Transverse colon (tissue), 4 donors: ENCODE measurements at regions not wholly inside any gene's neighbourhood (a gene's known extent, or its start where the extent isn't known, plus 50 kb on each side); places are given as distances from the start of the nearest gene placed in this dataset.

ENCODE experiments used
- DNase-seq: peaks from one replicate; pipeline ENCODE4 v3.0.0-alpha.2; 2019
- H3K27ac ChIP-seq, 4 donors: fragments of 200-600 bp; sonication (generic); 2 replicates each; pipeline ENCODE4 v1.5.1; 2016 to 2018; ENCODE audit warnings: inconsistent platforms in 4 of 4
- H3K27me3 ChIP-seq: fragments of 200-600 bp; sonication (generic); 2 replicates; pipeline ENCODE4 v1.5.1; 2017; ENCODE audit warnings: inconsistent platforms
- H3K36me3 ChIP-seq, 4 donors: fragments of 200-600 bp; sonication (generic); 2 replicates each; pipeline ENCODE4 v1.5.1; 2017 to 2019; ENCODE audit warnings: inconsistent platforms in 4 of 4
- H3K4me1 ChIP-seq, 4 donors: fragments of 200-600 bp; sonication (generic); 2 replicates each; pipeline ENCODE4 v1.5.1; 2017 to 2020; ENCODE audit warnings: inconsistent platforms in 4 of 4
- H3K4me3 ChIP-seq, 4 donors: fragments of 200-600 bp; sonication (generic); 1 replicate in 1 of 4; 2 replicates in 3 of 4; pipeline versions ENCODE4 v1.5.1 to v1.6.1; 2017 to 2019; ENCODE audit warnings: inconsistent platforms in 4 of 4
- H3K9me3 ChIP-seq, 2 donors: fragments of 200-600 bp; sonication (generic); 2 replicates each; pipeline ENCODE4 v1.5.1; 2017 to 2019; ENCODE audit warnings: inconsistent platforms in 2 of 2
- EP300 ChIP-seq: sonication (generic); formaldehyde crosslinking; IDR thresholded peaks from one replicate; pipeline ENCODE4 v1.6.1; 2017; ENCODE audit warnings: antibody characterized with exemption, low read depth
- POLR2A ChIP-seq: fragments of 450-650 bp; IDR thresholded peaks from one replicate; pipeline ENCODE4 v1.6.1; 2016; ENCODE audit warnings: antibody characterized with exemption, mild to moderate bottlenecking, moderate library complexity
- POLR2AphosphoS5 ChIP-seq, 3 donors: sonication (generic); formaldehyde crosslinking; IDR thresholded peaks; one replicate each; pipeline ENCODE4 v1.6.1; 2016; ENCODE audit warnings: antibody characterized with exemption in 3 of 3
- WGBS, 2 donors: methylation state at CpG; one replicate each; pipeline ENCODE4 v1.1.5; 2018; ENCODE audit warnings: low coverage in 1 of 2; 5-methylcytosine and 5-hydroxymethylcytosine counted together
- in situ Hi-C, 4 donors: fragments of 200-750 bp; cut with MboI; loops; one replicate each; pipeline versions ENCODE4 v1.15.0 to v1.15.1; 2017; ENCODE audit warnings: low sequenced_read_pairs in 3 of 4, low pct_ligation_motif_present in 1 of 4, low pct_unique_long_range_greater_than_20kb in 1 of 4
- intact Hi-C: fragments of 100-400 bp; cut with DNase I; formaldehyde crosslinking; loops from one replicate; pipeline ENCODE4 v1.15.1; 2023; ENCODE audit warnings: low total_unique reads
- TF ChIP-seq, protein P1 (sequence below), 5 experiments: fragments of 200-600 bp in 3 of 5; fragments of 450-650 bp in 2 of 5; sonication (generic) in 3 of 5; IDR thresholded peaks; 1 replicate in 2 of 5; 2 replicates in 3 of 5; pipeline ENCODE4 v1.5.1; 2016 to 2017; ENCODE audit warnings: antibody characterized with exemption in 5 of 5, inconsistent platforms in 3 of 5, mild to moderate bottlenecking in 2 of 5, moderate library complexity in 1 of 5

- WGBS, 2 donors = 62 to 88% methylated on average over 2 of the region's 2 CpGs
Measured at GRCh38 chr2:82728090-82728489, 1731.0 kb downstream of the SUCLG1 start.

GRCh38 chr2:82708681-82709080 is 1750.4 kb downstream of the SUCLG1 start:
- in situ Hi-C loops (no loop called here), intact Hi-C loops (no loop called here)
- H3K27ac ChIP-seq = no peak overlapping the region

More at GRCh38 chr2:82728090-82728489, 1731.0 kb downstream of the SUCLG1 start:
- H3K4me3 ChIP-seq = no peak overlapping the region
- in situ Hi-C loops (no loop called here), intact Hi-C loops (no loop called here)
- DNase-seq = no peak
- TF ChIP-seq POLR2AphosphoS5 (IDR thresholded peaks at IDR 0.05) (no peak), POLR2A (no peak), EP300 (no peak)
- TF ChIP-seq, protein P1, sequence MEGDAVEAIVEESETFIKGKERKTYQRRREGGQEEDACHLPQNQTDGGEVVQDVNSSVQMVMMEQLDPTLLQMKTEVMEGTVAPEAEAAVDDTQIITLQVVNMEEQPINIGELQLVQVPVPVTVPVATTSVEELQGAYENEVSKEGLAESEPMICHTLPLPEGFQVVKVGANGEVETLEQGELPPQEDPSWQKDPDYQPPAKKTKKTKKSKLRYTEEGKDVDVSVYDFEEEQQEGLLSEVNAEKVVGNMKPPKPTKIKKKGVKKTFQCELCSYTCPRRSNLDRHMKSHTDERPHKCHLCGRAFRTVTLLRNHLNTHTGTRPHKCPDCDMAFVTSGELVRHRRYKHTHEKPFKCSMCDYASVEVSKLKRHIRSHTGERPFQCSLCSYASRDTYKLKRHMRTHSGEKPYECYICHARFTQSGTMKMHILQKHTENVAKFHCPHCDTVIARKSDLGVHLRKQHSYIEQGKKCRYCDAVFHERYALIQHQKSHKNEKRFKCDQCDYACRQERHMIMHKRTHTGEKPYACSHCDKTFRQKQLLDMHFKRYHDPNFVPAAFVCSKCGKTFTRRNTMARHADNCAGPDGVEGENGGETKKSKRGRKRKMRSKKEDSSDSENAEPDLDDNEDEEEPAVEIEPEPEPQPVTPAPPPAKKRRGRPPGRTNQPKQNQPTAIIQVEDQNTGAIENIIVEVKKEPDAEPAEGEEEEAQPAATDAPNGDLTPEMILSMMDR (IDR thresholded peaks at IDR 0.05) = no peak
- no peaks in the 10 kb centered on the region for H3K27me3 ChIP-seq
- H3K4me1 ChIP-seq = no peaks in the 10 kb centered on the region
- no peaks in the 10 kb centered on the region for H3K9me3 ChIP-seq
- H3K27ac ChIP-seq = no peak overlapping the region
- no peaks in the 10 kb centered on the region for H3K36me3 ChIP-seq

GRCh38 chr2:82697231-82697630 is 1761.8 kb downstream of the SUCLG1 start:
- in situ Hi-C loops = no loop called here
- WGBS, 2 donors = 60 to 64% methylated on average over 1 of the region's 1 CpG
- no peaks in the 10 kb centered on the region for H3K4me1 ChIP-seq
- intact Hi-C loops = no loop called here
- no peak for DNase-seq
- no peaks in the 10 kb centered on the region for H3K27me3 ChIP-seq
- H3K36me3 ChIP-seq = no peaks in the 10 kb centered on the region
- no peaks in the 10 kb centered on the region for H3K9me3 ChIP-seq
- no peak overlapping the region for H3K4me3 ChIP-seq
- TF ChIP-seq EP300 (no peak), POLR2A (no peak), POLR2AphosphoS5 (IDR thresholded peaks at IDR 0.05) (no peak)
- TF ChIP-seq, protein P1 (IDR thresholded peaks at IDR 0.05) = no peak
- no peak overlapping the region for H3K27ac ChIP-seq

More at GRCh38 chr2:82708681-82709080, 1750.4 kb downstream of the SUCLG1 start:
- Histone ChIP-seq H3K36me3 (no peaks in the 10 kb centered on the region), H3K27me3 (no peaks in the 10 kb centered on the region), H3K9me3 (no peaks in the 10 kb centered on the region), H3K4me1 (no peaks in the 10 kb centered on the region), H3K4me3 (no peak overlapping the region)
- WGBS, 2 donors = 59 to 64% methylated on average over 2 of the region's 2 CpGs
- TF ChIP-seq, protein P1 (IDR thresholded peaks at IDR 0.05) = no peak
- TF ChIP-seq EP300 = no peak
- no peak for TF ChIP-seq POLR2A
- no peak for TF ChIP-seq POLR2AphosphoS5 (IDR thresholded peaks at IDR 0.05)
- no peak for DNase-seq

- TF ChIP-seq EP300 (no peak), POLR2AphosphoS5 (IDR thresholded peaks at IDR 0.05) (no peak), POLR2A (no peak)
- TF ChIP-seq, protein P1 (IDR thresholded peaks at IDR 0.05) = no peak
- Histone ChIP-seq H3K4me1 (no peaks in the 10 kb centered on the region), H3K36me3 (no peaks in the 10 kb centered on the region), H3K27me3 (no peaks in the 10 kb centered on the region), H3K9me3 (no peaks in the 10 kb centered on the region), H3K27ac (no peak overlapping the region), H3K4me3 (no peak overlapping the region)
- in situ Hi-C loops = no loop called here
- WGBS, 2 donors = 75 to 79% methylated on average over 2 of the region's 2 CpGs
- intact Hi-C loops = no loop called here
- no peak for DNase-seq
Measured at GRCh38 chr2:82694431-82694830, 1764.6 kb downstream of the SUCLG1 start.
